ENCODE measurements at regions not wholly inside any gene's neighbourhood (a gene's known extent, or its start where the extent isn't known, plus 50 kb on each side); places are given as distances from the start of the nearest gene placed in this dataset.
"Not testable (repeated sequence)": the region's sequence is repeated elsewhere in the genome, so short reads cannot be mapped to it uniquely, and the experiment has no call there.

GRCh38 chr22:23419931-23420330 lies 160.2 kb downstream of the IGLL1 start:
- intact Hi-C loops (cut with micrococcal nuclease) = no loop called here
- H3K27ac Mint-ChIP-seq (ENCODE audit: low read depth, unreplicated experiment) = no peak overlapping the region
- no TSS peak for BruUV-seq (replicated peaks)
- H3K4me3 Mint-ChIP-seq (ENCODE audit: unreplicated experiment) = no peak overlapping the region
- CTCF ChIA-PET = no interaction called here
- DNase-seq (ENCODE audit: unreplicated experiment) = no peak
- H3K9me3 Mint-ChIP-seq (ENCODE audit: unreplicated experiment) = no peaks in the 10 kb centered on the region
- no peaks in the 10 kb centered on the region for H3K36me3 Mint-ChIP-seq (ENCODE audit: insufficient read depth, unreplicated experiment)
- peaks cover 37% of the 10 kb centered on the region for H3K27me3 Mint-ChIP-seq (ENCODE audit: insufficient read depth, unreplicated experiment)
- H3K4me1 Mint-ChIP-seq (ENCODE audit: insufficient read depth, unreplicated experiment) = no peaks in the 10 kb centered on the region
- POLR2A ChIA-PET = no interaction called here
- TF ChIP-seq CTCF (IDR thresholded peaks at IDR 0.05; ENCODE audit: unreplicated experiment) = no peak

- H3K4me3 Mint-ChIP-seq (ENCODE audit: unreplicated experiment) = no peak overlapping the region
- CTCF ChIA-PET = no interaction called here
- no peaks in the 10 kb centered on the region for H3K9me3 Mint-ChIP-seq (ENCODE audit: unreplicated experiment)
- peaks cover 37% of the 10 kb centered on the region for H3K27me3 Mint-ChIP-seq (ENCODE audit: insufficient read depth, unreplicated experiment)
- no peak for DNase-seq (ENCODE audit: unreplicated experiment)
- POLR2A ChIA-PET = interaction anchor here (0.6 kb wide), 1 partner anchor 137 kb away, joined by 3 read pairs; no protein-coding TSS in a partner anchor
- H3K4me1 Mint-ChIP-seq (ENCODE audit: insufficient read depth, unreplicated experiment) = no peaks in the 10 kb centered on the region
- intact Hi-C loops (cut with micrococcal nuclease) = no loop called here
- H3K27ac Mint-ChIP-seq (ENCODE audit: low read depth, unreplicated experiment) = no peak overlapping the region
- no peaks in the 10 kb centered on the region for H3K36me3 Mint-ChIP-seq (ENCODE audit: insufficient read depth, unreplicated experiment)
- no peak for TF ChIP-seq CTCF (IDR thresholded peaks at IDR 0.05; ENCODE audit: unreplicated experiment)
- BruUV-seq (replicated peaks) = no TSS peak
Measured at GRCh38 chr22:23419171-23419570, 160.9 kb downstream of the IGLL1 start.

GRCh38 chr22:23418159-23418788 lies 161.8 kb downstream of the IGLL1 start:
- no peaks in the 10 kb centered on the region for H3K4me1 Mint-ChIP-seq (ENCODE audit: insufficient read depth, unreplicated experiment)
- ChIA-PET CTCF (no interaction called here), POLR2A (no interaction called here)
- no peaks in the 10 kb centered on the region for H3K36me3 Mint-ChIP-seq (ENCODE audit: insufficient read depth, unreplicated experiment)
- H3K9me3 Mint-ChIP-seq (ENCODE audit: unreplicated experiment) = no peaks in the 10 kb centered on the region
- no peak overlapping the region for H3K27ac Mint-ChIP-seq (ENCODE audit: low read depth, unreplicated experiment)
- intact Hi-C loops (cut with micrococcal nuclease) = no loop called here
- peaks cover 44% of the 10 kb centered on the region for H3K27me3 Mint-ChIP-seq (ENCODE audit: insufficient read depth, unreplicated experiment)
- DNase-seq (ENCODE audit: unreplicated experiment) = no peak
- no peak overlapping the region for H3K4me3 Mint-ChIP-seq (ENCODE audit: unreplicated experiment)
- BruUV-seq (replicated peaks) = no TSS peak
- TF ChIP-seq CTCF (IDR thresholded peaks at IDR 0.05; ENCODE audit: unreplicated experiment) = no peak

GRCh38 chr22:23417327-23417726 lies 162.8 kb downstream of the IGLL1 start:
- H3K4me1 Mint-ChIP-seq (ENCODE audit: insufficient read depth, unreplicated experiment); H3K4me3 Mint-ChIP-seq (ENCODE audit: unreplicated experiment); H3K9me3 Mint-ChIP-seq (ENCODE audit: unreplicated experiment); DNase-seq (ENCODE audit: unreplicated experiment); POLR2A ChIA-PET; H3K27ac Mint-ChIP-seq (ENCODE audit: low read depth, unreplicated experiment); BruUV-seq (replicated peaks); intact Hi-C loops (cut with micrococcal nuclease); H3K36me3 Mint-ChIP-seq (ENCODE audit: insufficient read depth, unreplicated experiment): not testable (repeated sequence)
- CTCF ChIA-PET = interaction anchor here (0.6 to 0.8 kb wide), 2 partner anchors 56 to 174 kb away, joined by 3 read pairs; no protein-coding TSS in a partner anchor
- H3K27me3 Mint-ChIP-seq (ENCODE audit: insufficient read depth, unreplicated experiment) = peaks cover 54% of the 10 kb centered on the region

GRCh38 chr22:23416169-23416690 lies 163.9 kb downstream of the IGLL1 start:
- H3K4me3 Mint-ChIP-seq (ENCODE audit: unreplicated experiment); POLR2A ChIA-PET; BruUV-seq (replicated peaks); H3K36me3 Mint-ChIP-seq (ENCODE audit: insufficient read depth, unreplicated experiment); H3K27ac Mint-ChIP-seq (ENCODE audit: low read depth, unreplicated experiment); H3K4me1 Mint-ChIP-seq (ENCODE audit: insufficient read depth, unreplicated experiment); intact Hi-C loops (cut with micrococcal nuclease); DNase-seq (ENCODE audit: unreplicated experiment); H3K9me3 Mint-ChIP-seq (ENCODE audit: unreplicated experiment): not testable (repeated sequence)
- peaks cover 65% of the 10 kb centered on the region for H3K27me3 Mint-ChIP-seq (ENCODE audit: insufficient read depth, unreplicated experiment)
- CTCF ChIA-PET = interaction anchor here (0.6 kb wide), 1 partner anchor 18 kb away, joined by 3 read pairs; no protein-coding TSS in a partner anchor

Measured in MCF 10A (cell line).